Vagina (tissue), 2 donors: ENCODE measurements at regions not wholly inside any gene's neighbourhood (a gene's known extent, or its start where the extent isn't known, plus 50 kb on each side); places are given as distances from the start of the nearest gene placed in this dataset.

Experiments
- POLR2A ChIP-seq, 2 donors: fragments of 450-650 bp; IDR thresholded peaks; one replicate each; pipeline ENCODE4 v1.6.1; 2017; ENCODE audit warnings: antibody characterized with exemption in 2 of 2, mild to moderate bottlenecking in 2 of 2, moderate library complexity in 2 of 2
- POLR2AphosphoS5 ChIP-seq, 2 donors: sonication (generic); formaldehyde crosslinking; IDR thresholded peaks; one replicate each; pipeline ENCODE4 v1.9.0; 2017; ENCODE audit warnings: antibody characterized with exemption in 2 of 2, mild to moderate bottlenecking in 2 of 2, low read depth in 1 of 2; ENCODE audit not compliant: insufficient read depth in 1 of 2
- TF ChIP-seq, protein P1 (sequence below), 3 experiments: fragments of 450-650 bp in 2 of 3; fragments of 200-600 bp in 1 of 3; sonication (generic) in 1 of 3; IDR thresholded peaks; one replicate each; pipeline ENCODE4 v1.5.1; 2017 to 2019; ENCODE audit warnings: antibody characterized with exemption in 3 of 3, mild to moderate bottlenecking in 2 of 3, moderate library complexity in 2 of 3

DNA sequence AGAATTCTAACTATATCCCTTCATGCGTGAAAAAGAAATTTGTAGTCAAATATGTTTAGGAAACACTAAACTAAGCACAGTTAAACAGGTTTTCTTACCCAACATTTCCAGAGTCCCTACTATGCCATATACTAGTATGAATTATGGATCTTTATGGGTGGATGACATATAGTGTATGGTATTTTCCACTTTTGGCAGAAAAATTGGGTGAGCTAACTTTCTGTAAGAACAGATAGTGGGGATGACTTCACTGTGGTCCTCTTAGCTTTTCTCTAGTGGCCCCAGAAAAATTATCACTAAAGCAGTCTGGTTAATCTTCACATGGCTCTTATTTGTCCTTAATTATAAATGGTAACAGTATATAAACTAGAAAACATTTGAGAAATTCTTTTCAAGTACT lies 240.0 kb upstream of the GULP1 start:
- TF ChIP-seq, protein P1, sequence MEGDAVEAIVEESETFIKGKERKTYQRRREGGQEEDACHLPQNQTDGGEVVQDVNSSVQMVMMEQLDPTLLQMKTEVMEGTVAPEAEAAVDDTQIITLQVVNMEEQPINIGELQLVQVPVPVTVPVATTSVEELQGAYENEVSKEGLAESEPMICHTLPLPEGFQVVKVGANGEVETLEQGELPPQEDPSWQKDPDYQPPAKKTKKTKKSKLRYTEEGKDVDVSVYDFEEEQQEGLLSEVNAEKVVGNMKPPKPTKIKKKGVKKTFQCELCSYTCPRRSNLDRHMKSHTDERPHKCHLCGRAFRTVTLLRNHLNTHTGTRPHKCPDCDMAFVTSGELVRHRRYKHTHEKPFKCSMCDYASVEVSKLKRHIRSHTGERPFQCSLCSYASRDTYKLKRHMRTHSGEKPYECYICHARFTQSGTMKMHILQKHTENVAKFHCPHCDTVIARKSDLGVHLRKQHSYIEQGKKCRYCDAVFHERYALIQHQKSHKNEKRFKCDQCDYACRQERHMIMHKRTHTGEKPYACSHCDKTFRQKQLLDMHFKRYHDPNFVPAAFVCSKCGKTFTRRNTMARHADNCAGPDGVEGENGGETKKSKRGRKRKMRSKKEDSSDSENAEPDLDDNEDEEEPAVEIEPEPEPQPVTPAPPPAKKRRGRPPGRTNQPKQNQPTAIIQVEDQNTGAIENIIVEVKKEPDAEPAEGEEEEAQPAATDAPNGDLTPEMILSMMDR (IDR thresholded peaks at IDR 0.05): no peak
- TF ChIP-seq POLR2AphosphoS5 (IDR thresholded peaks at IDR 0.05; ENCODE audit: insufficient read depth in 1 of 2, low read depth in 1 of 2) (no peak), POLR2A (IDR thresholded peaks at IDR 0.05) (no peak)
